ENCODE measurements at regions not wholly inside any gene's neighbourhood (a gene's known extent, or its start where the extent isn't known, plus 50 kb on each side); places are given as distances from the start of the nearest gene placed in this dataset.

DNA sequence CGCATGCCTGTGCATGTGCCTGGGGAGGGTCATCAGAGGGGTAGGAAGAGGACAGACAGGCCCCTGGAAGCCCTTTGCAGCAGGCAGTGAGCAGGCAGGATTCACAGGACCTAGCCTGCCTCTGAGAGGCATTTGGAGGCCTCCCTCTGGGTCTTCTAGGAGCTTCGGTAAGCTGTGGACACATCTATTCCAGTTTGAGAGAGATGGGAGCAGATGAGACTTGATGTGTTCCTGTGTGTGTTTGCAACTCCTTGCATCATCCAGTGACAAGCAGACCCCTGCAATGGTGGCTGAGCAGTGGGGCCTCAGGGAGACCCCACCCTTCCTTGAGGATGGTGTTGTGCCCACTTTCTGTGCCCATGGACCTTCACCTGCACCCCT lies 64.0 kb downstream of the GADD45G start:
- Histone ChIP-seq H3K9ac (ENCODE audit: low read length) (no peak overlapping the region), H3K9me2 (ENCODE audit: insufficient read depth, low read length) (no peaks in the 10 kb centered on the region), H3K9me3 (ENCODE audit: low read length) (no peaks in the 10 kb centered on the region), H3K4me3 (ENCODE audit: low read length) (no peak overlapping the region), H3F3A (ENCODE audit: insufficient read depth, low read length, poor library complexity, severe bottlenecking) (no peaks in the 10 kb centered on the region), H2AFZ (ENCODE audit: low read depth, low read length) (no peak overlapping the region), H4K20me1 (ENCODE audit: insufficient read depth) (no peaks in the 10 kb centered on the region), H3K79me2 (replicated peaks; ENCODE audit: insufficient read depth, low read length) (no peaks in the 10 kb centered on the region), H3K27ac (ENCODE audit: low read length) (no peak overlapping the region), H3K27me3 (ENCODE audit: insufficient read depth, low read depth, low read length) (no peaks in the 10 kb centered on the region), H3K36me3 (ENCODE audit: insufficient read depth, low read length) (no peaks in the 10 kb centered on the region), H3K4me2 (ENCODE audit: low read length) (no peak overlapping the region)
- no peak for TF ChIP-seq TAF1 (IDR thresholded peaks at IDR 0.05; ENCODE audit: low read depth)
- TF ChIP-seq, protein P1, sequence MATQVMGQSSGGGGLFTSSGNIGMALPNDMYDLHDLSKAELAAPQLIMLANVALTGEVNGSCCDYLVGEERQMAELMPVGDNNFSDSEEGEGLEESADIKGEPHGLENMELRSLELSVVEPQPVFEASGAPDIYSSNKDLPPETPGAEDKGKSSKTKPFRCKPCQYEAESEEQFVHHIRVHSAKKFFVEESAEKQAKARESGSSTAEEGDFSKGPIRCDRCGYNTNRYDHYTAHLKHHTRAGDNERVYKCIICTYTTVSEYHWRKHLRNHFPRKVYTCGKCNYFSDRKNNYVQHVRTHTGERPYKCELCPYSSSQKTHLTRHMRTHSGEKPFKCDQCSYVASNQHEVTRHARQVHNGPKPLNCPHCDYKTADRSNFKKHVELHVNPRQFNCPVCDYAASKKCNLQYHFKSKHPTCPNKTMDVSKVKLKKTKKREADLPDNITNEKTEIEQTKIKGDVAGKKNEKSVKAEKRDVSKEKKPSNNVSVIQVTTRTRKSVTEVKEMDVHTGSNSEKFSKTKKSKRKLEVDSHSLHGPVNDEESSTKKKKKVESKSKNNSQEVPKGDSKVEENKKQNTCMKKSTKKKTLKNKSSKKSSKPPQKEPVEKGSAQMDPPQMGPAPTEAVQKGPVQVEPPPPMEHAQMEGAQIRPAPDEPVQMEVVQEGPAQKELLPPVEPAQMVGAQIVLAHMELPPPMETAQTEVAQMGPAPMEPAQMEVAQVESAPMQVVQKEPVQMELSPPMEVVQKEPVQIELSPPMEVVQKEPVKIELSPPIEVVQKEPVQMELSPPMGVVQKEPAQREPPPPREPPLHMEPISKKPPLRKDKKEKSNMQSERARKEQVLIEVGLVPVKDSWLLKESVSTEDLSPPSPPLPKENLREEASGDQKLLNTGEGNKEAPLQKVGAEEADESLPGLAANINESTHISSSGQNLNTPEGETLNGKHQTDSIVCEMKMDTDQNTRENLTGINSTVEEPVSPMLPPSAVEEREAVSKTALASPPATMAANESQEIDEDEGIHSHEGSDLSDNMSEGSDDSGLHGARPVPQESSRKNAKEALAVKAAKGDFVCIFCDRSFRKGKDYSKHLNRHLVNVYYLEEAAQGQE (IDR thresholded peaks at IDR 0.05; ENCODE audit: borderline replicate concordance): no peak
- no peak for TF ChIP-seq RAD21 (conservative IDR thresholded peaks at IDR 0.05)
- TF ChIP-seq SMC3 (conservative IDR thresholded peaks at IDR 0.05; ENCODE audit: poor library complexity): no peak
- no peak for TF ChIP-seq CTCF (IDR thresholded peaks at IDR 0.05; ENCODE audit: poor library complexity, severe bottlenecking)
- no peak for TF ChIP-seq EZH2 (IDR thresholded peaks at IDR 0.05; ENCODE audit: borderline replicate concordance, insufficient read depth, low read length, poor library complexity, severe bottlenecking)
- TF ChIP-seq EP300 (conservative IDR thresholded peaks at IDR 0.05; ENCODE audit: poor library complexity, severe bottlenecking): no peak

DNA sequence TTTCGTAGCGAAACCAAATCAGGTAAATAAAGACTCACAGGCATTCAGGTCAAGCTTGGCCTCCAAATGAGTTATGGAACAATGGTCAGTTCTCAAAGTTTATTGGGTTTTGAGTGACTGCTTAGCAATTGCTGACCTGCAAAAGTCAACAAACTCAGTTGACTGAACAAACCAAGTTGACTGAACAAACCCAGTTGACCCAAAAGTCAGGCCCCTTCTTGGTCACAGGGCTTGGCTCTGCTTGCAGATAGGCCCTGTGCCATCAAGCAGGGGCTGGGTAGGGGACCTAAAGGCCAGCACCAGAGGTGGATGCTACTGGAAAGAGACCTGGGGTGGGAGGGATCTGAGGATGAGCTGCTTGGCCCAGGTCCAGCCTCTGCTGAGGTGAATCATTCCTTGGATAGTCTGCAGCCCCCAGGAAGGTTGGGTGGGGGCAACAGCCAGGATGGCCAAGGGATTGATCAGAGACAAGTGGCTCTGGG lies 64.6 kb downstream of the GADD45G start:
- no peak for TF ChIP-seq POLR2AphosphoS5 (IDR thresholded peaks at IDR 0.05)
- TF ChIP-seq RAD21 (conservative IDR thresholded peaks at IDR 0.05): no peak
- no peak for TF ChIP-seq SMC3 (conservative IDR thresholded peaks at IDR 0.05; ENCODE audit: poor library complexity)
- TF ChIP-seq CTCF (IDR thresholded peaks at IDR 0.05; ENCODE audit: poor library complexity, severe bottlenecking): no peak
- no peak for TF ChIP-seq MXI1 (conservative IDR thresholded peaks at IDR 0.05; ENCODE audit: poor library complexity, severe bottlenecking)
- no peak for TF ChIP-seq EZH2 (IDR thresholded peaks at IDR 0.05; ENCODE audit: borderline replicate concordance, insufficient read depth, low read length, poor library complexity, severe bottlenecking)
- TF ChIP-seq, protein P1 (IDR thresholded peaks at IDR 0.05; ENCODE audit: borderline replicate concordance): no peak
- TF ChIP-seq EP300 (conservative IDR thresholded peaks at IDR 0.05; ENCODE audit: poor library complexity, severe bottlenecking): no peak
- TF ChIP-seq TAF1 (IDR thresholded peaks at IDR 0.05; ENCODE audit: low read depth): no peak
- H3K36me3 ChIP-seq (ENCODE audit: insufficient read depth, low read length): no peaks in the 10 kb centered on the region
- no peak overlapping the region for H2AFZ ChIP-seq (ENCODE audit: low read depth, low read length)
- no peak overlapping the region for H3K4me2 ChIP-seq (ENCODE audit: low read length)
- no peaks in the 10 kb centered on the region for H3K79me2 ChIP-seq (replicated peaks; ENCODE audit: insufficient read depth, low read length)
- no peaks in the 10 kb centered on the region for H3K9me2 ChIP-seq (ENCODE audit: insufficient read depth, low read length)
- no peak overlapping the region for H3K27ac ChIP-seq (ENCODE audit: low read length)
- H4K20me1 ChIP-seq (ENCODE audit: insufficient read depth): no peaks in the 10 kb centered on the region
- no peak overlapping the region for H3K9ac ChIP-seq (ENCODE audit: low read length)
- H3K9me3 ChIP-seq (ENCODE audit: low read length): no peaks in the 10 kb centered on the region
- no peak overlapping the region for H3K4me3 ChIP-seq (ENCODE audit: low read length)
- H3K27me3 ChIP-seq (ENCODE audit: insufficient read depth, low read depth, low read length): no peaks in the 10 kb centered on the region
- H3F3A ChIP-seq (ENCODE audit: insufficient read depth, low read length, poor library complexity, severe bottlenecking): no peaks in the 10 kb centered on the region
